ENCODE measurements at regions not wholly inside any gene's neighbourhood (a gene's known extent, or its start where the extent isn't known, plus 50 kb on each side); places are given as distances from the start of the nearest gene placed in this dataset.

GRCh38 chr13:30004204-30004603 is 153.8 kb upstream of the UBL3 start:
- FAIRE-seq (no peak), DNase-seq (ENCODE audit: insufficient read length, low spot score) (no peak)
- no peak for TF ChIP-seq CTCF (IDR thresholded peaks at IDR 0.05; ENCODE audit: insufficient read depth, missing control alignments)

GRCh38 chr13:30002577-30002976 is 152.2 kb upstream of the UBL3 start:
- FAIRE-seq (no peak), DNase-seq (ENCODE audit: insufficient read length, low spot score) (no peak)
- TF ChIP-seq CTCF (IDR thresholded peaks at IDR 0.05; ENCODE audit: insufficient read depth, missing control alignments): no peak

GRCh38 chr13:30000370-30000765 is 150.0 kb upstream of the UBL3 start:
- DNase-seq (ENCODE audit: insufficient read length, low spot score): no peak
- FAIRE-seq: no peak
- no peak for TF ChIP-seq CTCF (IDR thresholded peaks at IDR 0.05; ENCODE audit: insufficient read depth, missing control alignments)

- DNase-seq (ENCODE audit: insufficient read length, low spot score) (no peak), FAIRE-seq (no peak)
- no peak for TF ChIP-seq CTCF (IDR thresholded peaks at IDR 0.05; ENCODE audit: insufficient read depth, missing control alignments)
Observed at GRCh38 chr13:29999492-30000369, 149.3 kb upstream of the UBL3 start.

GRCh38 chr13:29996316-29996715 is 145.9 kb upstream of the UBL3 start:
- no peak for TF ChIP-seq CTCF (IDR thresholded peaks at IDR 0.05; ENCODE audit: insufficient read depth, missing control alignments)
- no peak for FAIRE-seq

GRCh38 chr13:29994911-29995595 is 144.6 kb upstream of the UBL3 start:
- DNase-seq (ENCODE audit: insufficient read length, low spot score): no peak
- peak; percentile 38 for FAIRE-seq
- no peak for TF ChIP-seq CTCF (IDR thresholded peaks at IDR 0.05; ENCODE audit: insufficient read depth, missing control alignments)

More at GRCh38 chr13:29996316-29996715, 145.9 kb upstream of the UBL3 start:
- no peak for DNase-seq (ENCODE audit: insufficient read length, low spot score)

All from D721Med (cell line).